ENCODE measurements at regions not wholly inside any gene's neighbourhood (a gene's known extent, or its start where the extent isn't known, plus 50 kb on each side); places are given as distances from the start of the nearest gene placed in this dataset.

DNA sequence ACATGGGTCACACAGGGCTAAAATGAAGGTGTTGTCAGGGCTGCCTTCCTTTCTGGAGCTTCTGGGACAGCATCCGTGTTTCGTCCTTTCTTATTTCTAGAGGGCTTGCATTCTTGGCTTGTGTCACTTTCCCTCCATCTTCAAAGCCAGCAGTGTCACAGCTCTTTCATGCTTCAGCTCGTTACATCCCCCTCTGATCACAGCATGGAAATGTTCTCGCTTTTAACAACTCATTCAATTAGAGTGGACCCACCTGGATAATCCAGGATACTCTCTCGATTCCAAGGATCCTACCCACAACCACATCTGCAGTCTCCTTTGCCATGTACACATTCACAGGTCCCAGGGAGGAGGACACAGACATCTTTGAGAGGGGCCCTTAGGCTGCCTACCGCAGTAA lies 316.2 kb upstream of the FIGN start:
- TF ChIP-seq, protein P1, sequence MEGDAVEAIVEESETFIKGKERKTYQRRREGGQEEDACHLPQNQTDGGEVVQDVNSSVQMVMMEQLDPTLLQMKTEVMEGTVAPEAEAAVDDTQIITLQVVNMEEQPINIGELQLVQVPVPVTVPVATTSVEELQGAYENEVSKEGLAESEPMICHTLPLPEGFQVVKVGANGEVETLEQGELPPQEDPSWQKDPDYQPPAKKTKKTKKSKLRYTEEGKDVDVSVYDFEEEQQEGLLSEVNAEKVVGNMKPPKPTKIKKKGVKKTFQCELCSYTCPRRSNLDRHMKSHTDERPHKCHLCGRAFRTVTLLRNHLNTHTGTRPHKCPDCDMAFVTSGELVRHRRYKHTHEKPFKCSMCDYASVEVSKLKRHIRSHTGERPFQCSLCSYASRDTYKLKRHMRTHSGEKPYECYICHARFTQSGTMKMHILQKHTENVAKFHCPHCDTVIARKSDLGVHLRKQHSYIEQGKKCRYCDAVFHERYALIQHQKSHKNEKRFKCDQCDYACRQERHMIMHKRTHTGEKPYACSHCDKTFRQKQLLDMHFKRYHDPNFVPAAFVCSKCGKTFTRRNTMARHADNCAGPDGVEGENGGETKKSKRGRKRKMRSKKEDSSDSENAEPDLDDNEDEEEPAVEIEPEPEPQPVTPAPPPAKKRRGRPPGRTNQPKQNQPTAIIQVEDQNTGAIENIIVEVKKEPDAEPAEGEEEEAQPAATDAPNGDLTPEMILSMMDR (optimal IDR thresholded peaks at IDR 0.05 in 1 of 3, IDR thresholded peaks at IDR 0.05 in 1 of 3, conservative IDR thresholded peaks at IDR 0.05 in 1 of 3; ENCODE audit: extremely low read depth in 1 of 3, insufficient read depth in 2 of 3, low read length in 3 of 3) = no peak
- TF ChIP-seq EZH2 (IDR thresholded peaks at IDR 0.05; ENCODE audit: low read length) = no peak
